HG03066 (cell line): ENCODE measurements at regions not wholly inside any gene's neighbourhood (a gene's known extent, or its start where the extent isn't known, plus 50 kb on each side); places are given as distances from the start of the nearest gene placed in this dataset.

ENCODE experiments used
- ATAC-seq: cut with Tn5 transposase; IDR thresholded peaks from one replicate; pipeline ENCODE4 v1.9.1; 2021; ENCODE audit warnings: low read depth; ENCODE audit not compliant: unreplicated experiment

GRCh38 chr9:108620767-108621166, 235.0 kb downstream of the ACTL7B start:
- no peak for ATAC-seq

- ATAC-seq, result no peak
Measured at GRCh38 chr9:108618906-108619550, 236.8 kb downstream of the ACTL7B start.

GRCh38 chr9:108617676-108618075, 238.1 kb downstream of the ACTL7B start:
- ATAC-seq, result no peak

- ATAC-seq, result no peak
Measured at GRCh38 chr9:108615152-108615551, 240.6 kb downstream of the ACTL7B start.

- ATAC-seq, result no peak
Measured at GRCh38 chr9:108612513-108612912, 243.3 kb downstream of the ACTL7B start.

GRCh38 chr9:108609897-108610253, 245.9 kb downstream of the ACTL7B start:
- ATAC-seq, result no peak

GRCh38 chr9:108609227-108609896, 246.4 kb downstream of the ACTL7B start:
- ATAC-seq, result no peak

- ATAC-seq, result no peak
Measured at GRCh38 chr9:108607607-108608006, 248.2 kb downstream of the ACTL7B start.

GRCh38 chr9:108606401-108606800, 249.4 kb downstream of the ACTL7B start:
- no peak for ATAC-seq

- ATAC-seq, result no peak
Measured at GRCh38 chr9:108603141-108603540, 252.6 kb downstream of the ACTL7B start.

GRCh38 chr9:108600896-108601295, 254.9 kb downstream of the ACTL7B start:
- no peak for ATAC-seq

GRCh38 chr9:108599571-108599970, 256.2 kb downstream of the ACTL7B start:
- no peak for ATAC-seq

GRCh38 chr9:108591121-108591520, 264.7 kb downstream of the ACTL7B start:
- ATAC-seq, result no peak

GRCh38 chr9:108588246-108588645, 267.5 kb downstream of the ACTL7B start:
- ATAC-seq, result no peak

GRCh38 chr9:108586471-108587139, 269.2 kb downstream of the ACTL7B start:
- ATAC-seq, result no peak

GRCh38 chr9:108584860-108585259, 270.9 kb downstream of the ACTL7B start:
- ATAC-seq, result no peak

GRCh38 chr9:108582726-108583125, 273.1 kb downstream of the ACTL7B start:
- no peak for ATAC-seq

GRCh38 chr9:108579757-108580439, 275.9 kb downstream of the ACTL7B start:
- no peak for ATAC-seq

- no peak for ATAC-seq
Measured at GRCh38 chr9:108575276-108575675, 280.5 kb downstream of the ACTL7B start.

- no peak for ATAC-seq
Measured at GRCh38 chr9:108569624-108570023, 286.2 kb downstream of the ACTL7B start.

GRCh38 chr9:108568093-108568492, 287.7 kb downstream of the ACTL7B start:
- no peak for ATAC-seq
